Activated B cell treated with CpG ODN at 0.5 μM for 24 hours (primary cell): ENCODE measurements at regions not wholly inside any gene's neighbourhood (a gene's known extent, or its start where the extent isn't known, plus 50 kb on each side); places are given as distances from the start of the nearest gene placed in this dataset.

Experiments
- ATAC-seq: fragments of 200-7000 bp; cut with Tn5 transposase; one replicate; pipeline ENCODE4 v1.10.0; 2021; ENCODE audit warnings: low read depth, mild to moderate bottlenecking, moderate library complexity
- CTCF ChIA-PET: fragments of 350-600 bp; sonication (Branson Sonifier 250); formaldehyde crosslinking; loops from one replicate; lab custom pipeline; 2021; ENCODE audit warnings: antibody characterized with exemption; lab: Charles Lee
- POLR2A ChIA-PET: fragments of 350-600 bp; sonication (Branson Sonifier 250); formaldehyde crosslinking; loops from one replicate; lab custom pipeline; 2021; ENCODE audit warnings: antibody characterized with exemption; lab: Charles Lee
- DNase-seq: peaks from one replicate; pipeline ENCODE4 v3.0.0; 2022
- H3K27ac Mint-ChIP-seq: one replicate; pipeline ENCODE4 v1.8.0; 2020; ENCODE audit warnings: mixed read lengths
- H3K27me3 Mint-ChIP-seq: one replicate; pipeline ENCODE4 v1.8.0; 2021; ENCODE audit warnings: mixed read lengths
- H3K36me3 Mint-ChIP-seq: one replicate; pipeline ENCODE4 v1.8.0; 2021; ENCODE audit warnings: low read depth, mixed read lengths
- H3K4me1 Mint-ChIP-seq: one replicate; pipeline ENCODE4 v1.8.0; 2021; ENCODE audit warnings: mixed read lengths
- H3K4me3 Mint-ChIP-seq: one replicate; pipeline ENCODE4 v1.8.0; 2020; ENCODE audit warnings: mild to moderate bottlenecking, mixed read lengths
- H3K9me3 Mint-ChIP-seq: one replicate; pipeline ENCODE4 v1.8.0; 2020; ENCODE audit warnings: mixed read lengths
- intact Hi-C: fragments of 100-400 bp; cut with micrococcal nuclease; formaldehyde crosslinking; loops from one replicate; pipeline ENCODE4 v1.15.1; 2024
- TF ChIP-seq, protein P1 (sequence below): fragments of 200-600 bp; IDR thresholded peaks from one replicate; pipeline ENCODE4 v1.8.0; 2022; ENCODE audit warnings: antibody characterized with exemption, mild to moderate bottlenecking

DNA sequence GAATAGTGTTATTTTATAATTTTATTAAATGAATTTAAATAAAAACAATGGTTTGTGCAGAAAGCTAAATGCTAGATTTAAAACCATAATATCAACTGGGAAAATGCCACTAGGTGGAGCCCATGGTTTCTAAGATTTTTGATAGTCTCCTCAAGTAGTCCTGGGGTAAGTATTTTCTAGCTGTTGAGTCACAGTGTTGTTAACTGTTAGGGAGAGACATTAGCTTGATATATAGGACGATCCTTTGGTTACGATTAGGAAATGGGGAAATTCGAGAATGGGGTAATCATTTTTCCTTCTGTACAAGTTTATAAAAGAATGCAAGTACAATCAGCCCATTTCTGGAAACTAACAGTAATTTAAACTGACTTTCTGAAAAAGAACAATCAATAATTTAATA is 378.4 kb downstream of the ANKRD50 start:
- H3K9me3 Mint-ChIP-seq: no peaks in the 10 kb centered on the region
- intact Hi-C loops: no loop called here
- TF ChIP-seq, protein P1, sequence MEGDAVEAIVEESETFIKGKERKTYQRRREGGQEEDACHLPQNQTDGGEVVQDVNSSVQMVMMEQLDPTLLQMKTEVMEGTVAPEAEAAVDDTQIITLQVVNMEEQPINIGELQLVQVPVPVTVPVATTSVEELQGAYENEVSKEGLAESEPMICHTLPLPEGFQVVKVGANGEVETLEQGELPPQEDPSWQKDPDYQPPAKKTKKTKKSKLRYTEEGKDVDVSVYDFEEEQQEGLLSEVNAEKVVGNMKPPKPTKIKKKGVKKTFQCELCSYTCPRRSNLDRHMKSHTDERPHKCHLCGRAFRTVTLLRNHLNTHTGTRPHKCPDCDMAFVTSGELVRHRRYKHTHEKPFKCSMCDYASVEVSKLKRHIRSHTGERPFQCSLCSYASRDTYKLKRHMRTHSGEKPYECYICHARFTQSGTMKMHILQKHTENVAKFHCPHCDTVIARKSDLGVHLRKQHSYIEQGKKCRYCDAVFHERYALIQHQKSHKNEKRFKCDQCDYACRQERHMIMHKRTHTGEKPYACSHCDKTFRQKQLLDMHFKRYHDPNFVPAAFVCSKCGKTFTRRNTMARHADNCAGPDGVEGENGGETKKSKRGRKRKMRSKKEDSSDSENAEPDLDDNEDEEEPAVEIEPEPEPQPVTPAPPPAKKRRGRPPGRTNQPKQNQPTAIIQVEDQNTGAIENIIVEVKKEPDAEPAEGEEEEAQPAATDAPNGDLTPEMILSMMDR: no peak
- ATAC-seq (no peak), DNase-seq (no peak)
- H3K4me1 Mint-ChIP-seq: no peaks in the 10 kb centered on the region
- H3K27me3 Mint-ChIP-seq: no peaks in the 10 kb centered on the region
- no peak overlapping the region for H3K27ac Mint-ChIP-seq
- CTCF ChIA-PET: interaction anchor here (0.8 to 2.8 kb wide), 3 partner anchors 11 to 952 kb away, joined by 3 to 20 read pairs (median 6); no protein-coding TSS in a partner anchor
- no peak overlapping the region for H3K4me3 Mint-ChIP-seq
- H3K36me3 Mint-ChIP-seq: no peaks in the 10 kb centered on the region
- POLR2A ChIA-PET: no interaction called here

DNA sequence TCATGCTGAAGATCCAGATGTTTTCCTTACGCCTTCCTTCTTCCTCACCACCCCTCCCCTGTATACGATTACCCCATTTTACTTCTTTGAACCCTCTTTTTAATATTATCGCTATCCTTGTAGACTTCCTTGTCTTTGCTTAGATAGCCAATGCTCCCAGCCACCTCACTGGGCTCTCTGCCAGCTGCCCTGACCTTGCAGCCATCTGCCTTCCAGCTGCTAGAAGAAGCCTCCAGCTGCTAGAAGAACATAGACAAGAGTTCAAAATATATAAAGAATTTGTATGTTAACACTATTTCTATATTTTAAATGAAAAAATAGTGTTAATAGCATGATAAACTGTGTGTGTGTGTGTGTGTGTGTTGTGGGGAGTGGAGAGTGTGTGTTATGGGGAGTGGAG is 374.7 kb downstream of the ANKRD50 start:
- H3K9me3 Mint-ChIP-seq: no peaks in the 10 kb centered on the region
- CTCF ChIA-PET: no interaction called here
- intact Hi-C loops: no loop called here
- DNase-seq: no peak
- POLR2A ChIA-PET: no interaction called here
- TF ChIP-seq, protein P1: no peak
- no peak overlapping the region for H3K4me3 Mint-ChIP-seq
- no peaks in the 10 kb centered on the region for H3K27me3 Mint-ChIP-seq
- no peaks in the 10 kb centered on the region for H3K4me1 Mint-ChIP-seq
- H3K36me3 Mint-ChIP-seq: no peaks in the 10 kb centered on the region
- no peak for ATAC-seq
- H3K27ac Mint-ChIP-seq: no peak overlapping the region

- H3K4me1 Mint-ChIP-seq: no peaks in the 10 kb centered on the region
- ChIA-PET POLR2A (no interaction called here), CTCF (interaction anchor here (0.9 to 1.0 kb wide), 2 partner anchors 21 to 27 kb away, joined by 3 read pairs; no protein-coding TSS in a partner anchor)
- no peaks in the 10 kb centered on the region for H3K27me3 Mint-ChIP-seq
- intact Hi-C loops: no loop called here
- H3K27ac Mint-ChIP-seq: no peak overlapping the region
- H3K36me3 Mint-ChIP-seq: no peaks in the 10 kb centered on the region
- H3K4me3 Mint-ChIP-seq: no peak overlapping the region
- ATAC-seq (no peak), DNase-seq (no peak)
- no peaks in the 10 kb centered on the region for H3K9me3 Mint-ChIP-seq
- TF ChIP-seq, protein P1: no peak
These were observed 368.8 kb downstream of the ANKRD50 start for GRCh38 chr4:124343661-124344171.

GRCh38 chr4:124372916-124373315 is 339.6 kb downstream of the ANKRD50 start:
- TF ChIP-seq, protein P1: no peak
- H3K4me1 Mint-ChIP-seq: no peaks in the 10 kb centered on the region
- intact Hi-C loops: no loop called here
- no peak for ATAC-seq
- no peak for DNase-seq
- POLR2A ChIA-PET: no interaction called here
- H3K36me3 Mint-ChIP-seq: no peaks in the 10 kb centered on the region
- no peak overlapping the region for H3K4me3 Mint-ChIP-seq
- CTCF ChIA-PET: no interaction called here
- no peaks in the 10 kb centered on the region for H3K27me3 Mint-ChIP-seq
- peaks cover 8% of the 10 kb centered on the region for H3K9me3 Mint-ChIP-seq
- no peak overlapping the region for H3K27ac Mint-ChIP-seq

GRCh38 chr4:124386163-124386562 is 326.4 kb downstream of the ANKRD50 start:
- TF ChIP-seq, protein P1: no peak
- Mint-ChIP-seq H3K36me3 (no peaks in the 10 kb centered on the region), H3K9me3 (no peaks in the 10 kb centered on the region), H3K27ac (no peak overlapping the region), H3K4me3 (no peak overlapping the region), H3K4me1 (no peaks in the 10 kb centered on the region), H3K27me3 (no peaks in the 10 kb centered on the region)
- ATAC-seq: no peak
- DNase-seq: no peak
- ChIA-PET POLR2A (no interaction called here), CTCF (no interaction called here)
- intact Hi-C loops: no loop called here
